ENCODE measurements at regions not wholly inside any gene's neighbourhood (a gene's known extent, or its start where the extent isn't known, plus 50 kb on each side); places are given as distances from the start of the nearest gene placed in this dataset.

- Mint-ChIP-seq H3K36me3 (ENCODE audit: low read depth) (peaks cover 1% of the 10 kb centered on the region), H3K27me3 (ENCODE audit: low read depth) (no peaks in the 10 kb centered on the region), H3K4me3 (ENCODE audit: unreplicated experiment) (no peak overlapping the region), H3K27ac (ENCODE audit: unreplicated experiment) (no peak overlapping the region), H3K9me3 (ENCODE audit: low read depth) (peaks cover 11% of the 10 kb centered on the region), H3K4me1 (ENCODE audit: low read depth) (no peaks in the 10 kb centered on the region)
- no peak for TF ChIP-seq CTCF (IDR thresholded peaks at IDR 0.05)
- DNase-seq (ENCODE audit: low spot score) = no peak
These were observed 279.5 kb downstream of the ETNK1 start for GRCh38 chr12:22904485-22904884.

DNA sequence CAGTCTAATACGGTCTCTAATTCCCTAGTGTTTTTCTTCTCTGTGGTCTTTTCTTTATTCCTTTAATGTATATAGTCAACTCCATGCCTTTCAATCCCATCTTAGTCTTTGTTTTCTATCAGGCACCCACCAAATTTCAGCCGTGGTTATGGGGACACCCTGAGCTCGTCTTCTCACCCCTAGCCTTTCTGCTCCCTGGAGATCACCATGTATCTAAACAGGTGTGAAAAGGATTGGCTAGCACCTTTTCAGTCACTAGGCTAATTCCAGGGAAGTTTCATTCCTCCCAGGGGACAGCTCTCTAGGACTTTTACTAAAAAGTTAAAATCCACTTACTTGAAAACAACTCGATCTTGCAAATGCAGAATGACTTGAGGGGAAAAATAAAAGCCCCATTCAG lies 291.3 kb downstream of the ETNK1 start:
- H3K27me3 Mint-ChIP-seq (ENCODE audit: low read depth) = peaks cover 3% of the 10 kb centered on the region

GRCh38 chr12:22916815-22917214 lies 291.8 kb downstream of the ETNK1 start:
- Mint-ChIP-seq H3K36me3 (ENCODE audit: low read depth) (no peaks in the 10 kb centered on the region), H3K27me3 (ENCODE audit: low read depth) (peaks cover under 1% of the 10 kb centered on the region), H3K4me1 (ENCODE audit: low read depth) (peaks cover 14% of the 10 kb centered on the region), H3K27ac (ENCODE audit: unreplicated experiment) (no peak overlapping the region), H3K9me3 (ENCODE audit: low read depth) (no peaks in the 10 kb centered on the region), H3K4me3 (ENCODE audit: unreplicated experiment) (no peak overlapping the region)
- TF ChIP-seq CTCF (IDR thresholded peaks at IDR 0.05) = no peak
- DNase-seq (ENCODE audit: low spot score) = no peak

More for the DNA sequence above, 291.3 kb downstream of the ETNK1 start:
- peaks cover 14% of the 10 kb centered on the region for H3K4me1 Mint-ChIP-seq (ENCODE audit: low read depth)
- TF ChIP-seq CTCF (IDR thresholded peaks at IDR 0.05) = no peak
- H3K9me3 Mint-ChIP-seq (ENCODE audit: low read depth) = no peaks in the 10 kb centered on the region
- DNase-seq (ENCODE audit: low spot score) = no peak
- no peak overlapping the region for H3K27ac Mint-ChIP-seq (ENCODE audit: unreplicated experiment)
- H3K36me3 Mint-ChIP-seq (ENCODE audit: low read depth) = no peaks in the 10 kb centered on the region
- no peak overlapping the region for H3K4me3 Mint-ChIP-seq (ENCODE audit: unreplicated experiment)

DNA sequence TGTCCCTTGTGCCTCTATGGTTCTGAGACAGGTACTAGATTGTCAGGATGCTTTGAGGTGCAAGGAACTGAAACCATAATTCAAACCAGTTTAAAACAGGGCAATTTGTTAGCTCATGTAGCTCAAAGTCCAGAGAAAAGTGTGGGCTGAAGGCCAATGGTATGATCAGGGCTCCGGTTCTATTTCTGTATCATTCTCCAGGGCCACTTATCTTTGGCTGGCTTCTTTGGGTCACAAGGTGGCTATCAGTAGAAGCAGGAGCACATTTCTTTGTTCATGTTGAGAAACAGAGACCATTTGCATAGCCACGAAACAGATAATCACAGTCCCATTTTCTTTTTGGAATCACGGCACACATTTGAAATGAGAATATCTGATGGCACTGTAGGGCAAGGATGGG lies 294.9 kb downstream of the ETNK1 start:
- Mint-ChIP-seq H3K27me3 (ENCODE audit: low read depth) (no peaks in the 10 kb centered on the region), H3K36me3 (ENCODE audit: low read depth) (no peaks in the 10 kb centered on the region), H3K4me1 (ENCODE audit: low read depth) (no peaks in the 10 kb centered on the region), H3K27ac (ENCODE audit: unreplicated experiment) (no peak overlapping the region), H3K9me3 (ENCODE audit: low read depth) (no peaks in the 10 kb centered on the region), H3K4me3 (ENCODE audit: unreplicated experiment) (no peak overlapping the region)
- TF ChIP-seq CTCF (IDR thresholded peaks at IDR 0.05) = no peak
- DNase-seq (ENCODE audit: low spot score) = no peak

DNA sequence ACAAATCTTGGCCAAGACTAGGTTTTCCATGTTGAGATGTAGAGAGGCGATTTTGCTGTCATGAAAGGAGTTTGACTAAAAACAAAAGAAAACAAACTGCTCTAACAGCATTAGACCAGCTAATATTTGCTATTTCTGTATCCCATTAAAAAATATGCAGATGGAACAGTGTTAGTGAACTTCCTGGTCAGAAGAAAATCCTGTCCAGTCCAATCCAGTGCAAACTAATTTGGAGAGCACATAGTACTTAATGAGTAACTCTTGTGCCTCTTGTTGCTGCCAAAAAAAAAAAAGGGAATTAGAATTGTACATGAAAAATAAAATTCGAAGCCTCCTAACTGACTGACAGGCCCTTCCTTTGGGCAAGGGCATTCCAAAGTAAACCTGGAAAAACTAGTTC lies 298.8 kb downstream of the ETNK1 start:
- DNase-seq (ENCODE audit: low spot score) = no peak
- no peak overlapping the region for H3K4me3 Mint-ChIP-seq (ENCODE audit: unreplicated experiment)
- no peaks in the 10 kb centered on the region for H3K9me3 Mint-ChIP-seq (ENCODE audit: low read depth)
- H3K4me1 Mint-ChIP-seq (ENCODE audit: low read depth) = no peaks in the 10 kb centered on the region
- H3K27ac Mint-ChIP-seq (ENCODE audit: unreplicated experiment) = no peak overlapping the region
- H3K27me3 Mint-ChIP-seq (ENCODE audit: low read depth) = no peaks in the 10 kb centered on the region
- H3K36me3 Mint-ChIP-seq (ENCODE audit: low read depth) = no peaks in the 10 kb centered on the region
- TF ChIP-seq CTCF (IDR thresholded peaks at IDR 0.05) = no peak

All from chondrocyte (in vitro differentiated cells).